HG03108 (cell line): ENCODE measurements at regions not wholly inside any gene's neighbourhood (a gene's known extent, or its start where the extent isn't known, plus 50 kb on each side); places are given as distances from the start of the nearest gene placed in this dataset.
"Not testable (repeated sequence)": the region's sequence is repeated elsewhere in the genome, so short reads cannot be mapped to it uniquely, and the experiment has no call there.

Experiments
- ATAC-seq: cut with Tn5 transposase; IDR thresholded peaks from one replicate; pipeline ENCODE4 v1.9.1; 2021; ENCODE audit warnings: moderate library complexity; ENCODE audit not compliant: unreplicated experiment

DNA sequence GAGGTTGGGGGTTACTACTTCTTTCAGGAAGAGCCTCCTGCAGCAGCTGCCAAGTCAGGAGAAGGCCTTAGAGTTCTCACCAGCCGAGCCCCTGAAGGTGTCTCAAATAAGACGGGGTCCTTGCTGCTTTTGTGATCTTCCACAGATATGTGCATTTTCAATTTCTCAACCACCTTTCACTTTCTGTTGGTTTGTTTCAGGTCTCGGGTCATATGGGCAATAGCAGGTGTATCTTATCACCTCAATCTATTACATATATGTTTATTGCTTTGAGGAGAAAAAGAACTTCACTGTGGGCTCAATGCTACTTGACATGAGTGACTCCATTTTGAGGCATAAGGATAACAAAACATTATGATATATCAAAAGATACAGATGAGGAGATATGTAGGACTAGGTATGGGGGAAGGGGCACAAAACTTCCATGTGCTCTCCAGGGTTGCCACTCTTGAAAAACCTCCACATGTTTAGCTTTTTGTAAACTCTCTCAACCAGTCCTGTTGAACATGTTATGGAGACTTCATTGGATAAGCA, 1171.4 kb upstream of the ADGRL2 start:
- ATAC-seq = no peak

DNA sequence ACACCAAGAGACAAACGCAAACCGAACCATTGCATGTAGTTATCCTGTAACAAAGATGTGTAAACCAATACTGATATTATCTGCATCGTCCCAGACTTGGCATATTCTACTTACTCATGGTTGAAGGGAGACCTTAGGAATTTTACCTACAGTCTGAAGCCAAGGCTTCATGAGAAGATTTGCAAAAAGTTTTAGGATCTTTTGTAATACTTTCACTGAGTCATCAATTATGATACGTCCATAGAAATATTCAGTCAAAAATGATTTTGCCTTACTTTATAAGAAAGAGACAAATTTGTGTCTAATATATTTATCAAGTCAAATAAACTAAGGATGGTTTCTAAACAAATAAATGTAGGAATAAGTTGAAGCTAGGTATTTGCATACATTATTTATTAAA, 1176.1 kb upstream of the ADGRL2 start:
- no peak for ATAC-seq

DNA sequence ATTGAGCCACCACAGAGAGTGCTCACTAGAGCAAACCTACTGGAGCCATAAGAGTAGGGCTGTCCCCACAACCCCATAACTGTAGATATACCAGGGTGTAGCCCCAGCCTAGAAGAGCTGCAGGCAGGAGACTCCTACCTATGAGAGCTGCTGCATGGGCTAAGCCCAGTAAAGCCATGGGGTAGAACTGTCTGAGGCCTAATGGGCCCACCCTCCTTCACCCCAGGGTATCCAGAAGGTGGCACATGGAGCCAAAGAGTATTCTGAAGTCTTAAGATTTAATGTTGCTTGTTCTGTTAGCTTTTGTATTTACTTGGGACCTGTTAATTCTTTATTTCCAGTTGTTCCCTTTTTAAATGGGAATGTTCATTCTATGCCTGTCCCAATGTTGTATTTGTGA, 1193.7 kb upstream of the ADGRL2 start:
- no peak for ATAC-seq

DNA sequence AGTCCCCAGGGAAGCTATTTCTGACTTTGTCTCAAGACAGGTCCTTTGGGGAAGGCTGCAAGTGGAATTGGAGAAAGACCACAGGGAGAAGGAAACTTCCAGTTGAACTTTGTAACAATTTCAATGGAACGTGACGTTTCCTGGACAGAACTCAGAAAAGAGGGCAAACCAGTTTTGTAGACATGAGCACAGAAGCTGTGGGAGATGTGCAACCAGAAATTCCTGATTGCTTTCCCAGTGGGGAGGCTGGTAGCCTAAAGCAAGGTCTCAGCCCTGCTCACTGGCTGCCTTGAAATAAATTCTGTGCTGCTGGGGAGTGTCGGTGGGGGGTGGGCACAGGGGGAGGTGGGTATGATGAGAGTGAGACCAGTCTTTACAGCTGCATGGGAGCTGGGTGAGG, 1206.7 kb upstream of the ADGRL2 start:
- no peak for ATAC-seq

DNA sequence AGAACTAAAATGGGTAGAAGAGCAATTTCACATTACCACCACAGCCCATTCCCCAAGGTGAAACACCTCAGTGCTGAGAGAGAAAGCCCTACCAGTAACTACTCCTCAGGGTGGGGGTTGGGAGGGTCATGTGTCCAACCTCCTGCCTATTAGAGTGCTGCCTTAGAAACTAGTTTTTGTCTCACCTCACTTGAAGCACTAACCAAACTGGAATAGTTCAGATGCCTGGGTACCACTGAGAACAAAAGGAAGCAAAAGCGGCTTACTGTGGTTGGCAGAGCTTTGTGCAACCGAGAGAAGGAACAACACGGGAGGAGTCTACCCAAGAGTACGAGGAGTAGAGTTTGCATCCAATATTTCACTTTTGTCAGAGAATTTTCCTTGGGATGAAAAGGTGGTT, 1207.5 kb upstream of the ADGRL2 start:
- no peak for ATAC-seq

DNA sequence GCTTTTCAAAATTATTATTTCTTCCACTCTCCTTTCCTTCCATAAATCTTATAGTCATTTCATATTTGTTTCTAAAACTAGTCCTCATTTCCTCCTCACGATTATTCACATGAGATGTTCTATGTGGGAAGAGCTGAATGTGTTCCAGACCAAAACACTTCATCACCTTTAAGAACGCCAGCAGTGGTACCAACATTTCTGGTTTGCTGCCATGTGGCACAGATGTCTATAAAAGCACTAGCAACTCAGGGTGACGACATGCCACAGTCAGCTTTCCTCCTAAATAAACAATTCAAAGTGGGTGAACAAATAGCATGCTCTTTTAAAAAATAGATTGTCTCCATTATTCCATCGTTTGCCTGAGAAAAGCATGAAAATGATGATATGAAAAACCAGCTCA, 1217.8 kb upstream of the ADGRL2 start:
- no peak for ATAC-seq

DNA sequence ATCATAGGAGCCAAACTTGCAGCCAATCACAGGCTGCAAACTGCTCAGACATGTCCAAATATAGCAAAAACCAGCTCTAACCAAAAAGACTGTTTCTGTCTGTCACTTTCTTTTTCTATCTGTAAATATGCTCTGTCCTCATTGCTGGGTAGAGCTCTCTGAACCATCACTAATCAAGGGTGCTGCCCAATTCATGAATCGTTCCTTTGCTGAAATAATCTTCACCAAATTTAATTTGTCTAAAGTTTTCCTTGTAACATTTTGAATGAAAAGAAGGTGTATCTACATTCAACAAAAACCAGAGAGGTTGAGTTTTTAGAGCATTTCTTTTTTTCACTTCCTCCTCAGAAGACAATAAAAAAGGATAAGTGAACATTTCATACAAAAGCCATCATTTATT, 1221.7 kb upstream of the ADGRL2 start:
- no peak for ATAC-seq

DNA sequence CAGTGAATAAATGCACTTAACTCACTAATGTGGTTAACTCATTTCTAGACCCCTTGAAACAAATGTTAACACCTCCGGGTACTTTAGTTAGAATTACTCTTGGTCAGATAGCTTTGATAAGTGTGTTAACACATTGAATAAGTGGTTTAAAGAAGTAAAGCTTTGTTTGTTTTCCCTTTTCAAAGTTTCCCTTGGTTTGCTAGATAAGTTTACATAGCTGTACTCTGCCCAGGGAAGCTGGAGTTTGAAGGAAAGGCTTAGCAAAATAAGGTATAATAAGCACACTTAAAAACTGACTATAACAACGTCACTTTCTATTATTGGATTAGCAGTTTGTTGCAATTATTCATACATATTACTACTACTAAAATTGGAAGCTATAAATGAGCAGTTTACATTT, 1233.9 kb upstream of the ADGRL2 start:
- ATAC-seq = no peak

DNA sequence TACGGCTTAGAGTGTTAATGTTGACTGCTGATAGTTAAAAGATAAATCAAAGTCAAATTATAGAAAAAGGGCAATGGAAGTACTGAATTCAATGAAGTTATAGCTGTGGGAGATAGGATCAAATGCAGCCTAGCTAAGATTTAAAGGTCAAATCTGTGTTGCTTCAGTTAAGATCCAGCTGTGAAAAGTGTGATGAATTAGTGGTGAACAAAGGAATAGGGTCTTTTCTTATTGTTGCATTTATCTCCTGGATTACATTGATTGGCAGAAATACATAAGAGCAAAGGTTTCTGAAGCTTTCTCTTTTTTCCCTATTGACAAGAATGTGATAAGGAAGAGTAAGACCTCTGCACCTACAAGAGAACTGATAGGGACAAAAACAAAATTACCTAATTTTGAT, 1234.6 kb upstream of the ADGRL2 start:
- no peak for ATAC-seq

DNA sequence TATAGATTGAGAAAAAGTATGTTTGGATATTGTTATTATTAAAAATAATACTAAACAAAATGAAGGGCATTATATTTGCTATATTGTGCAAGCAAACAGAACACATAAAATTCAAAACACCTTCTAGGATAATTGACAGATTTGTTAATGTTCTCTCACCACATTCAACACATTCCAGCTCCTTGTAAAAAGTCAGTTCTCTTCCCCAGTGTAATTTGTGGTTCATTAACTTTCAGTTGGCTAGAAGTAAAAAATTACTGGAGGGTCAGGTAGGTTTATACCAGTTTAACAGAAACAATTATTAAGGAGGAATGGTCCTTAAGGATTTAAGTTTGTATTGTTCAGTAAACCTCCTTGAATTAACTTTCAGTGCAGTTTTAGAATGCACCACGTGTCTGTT, 1235.3 kb upstream of the ADGRL2 start:
- ATAC-seq = no peak

DNA sequence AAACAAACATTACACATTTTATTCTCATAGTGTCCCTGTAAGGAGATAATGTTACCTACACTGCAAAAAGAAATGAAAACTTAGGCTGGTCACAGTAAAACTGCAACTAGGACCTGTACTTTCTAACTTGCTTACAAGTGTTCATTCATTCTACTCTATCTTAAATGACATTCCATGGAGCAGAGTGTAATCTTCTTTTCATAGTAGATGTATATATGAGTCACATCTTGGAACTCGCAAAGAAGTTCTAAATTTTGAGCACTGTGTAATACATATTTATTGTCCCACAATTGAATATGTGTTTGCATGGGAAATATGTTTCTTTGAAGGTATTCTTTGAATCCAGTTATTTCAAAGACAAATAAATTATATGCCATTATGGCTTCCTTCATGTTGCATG, 1258.5 kb upstream of the ADGRL2 start:
- no peak for ATAC-seq

DNA sequence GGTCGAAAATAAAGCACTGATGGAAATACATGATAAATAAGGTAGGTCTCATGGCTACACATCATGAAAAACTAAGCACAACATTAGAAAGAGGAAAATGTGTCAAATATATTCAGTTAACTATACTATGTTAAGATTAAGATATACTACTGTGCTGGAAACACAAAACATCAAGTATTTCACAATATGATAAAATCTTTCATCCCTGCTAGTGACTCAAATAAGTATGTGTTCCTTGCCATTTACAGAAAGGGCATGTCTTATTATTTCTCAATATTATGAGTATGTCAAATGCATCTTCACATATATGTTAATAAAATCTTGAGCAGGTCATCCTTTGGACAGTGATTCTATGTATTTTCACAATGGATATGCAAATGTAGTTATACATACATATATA, 1260.1 kb upstream of the ADGRL2 start:
- ATAC-seq = no peak

DNA sequence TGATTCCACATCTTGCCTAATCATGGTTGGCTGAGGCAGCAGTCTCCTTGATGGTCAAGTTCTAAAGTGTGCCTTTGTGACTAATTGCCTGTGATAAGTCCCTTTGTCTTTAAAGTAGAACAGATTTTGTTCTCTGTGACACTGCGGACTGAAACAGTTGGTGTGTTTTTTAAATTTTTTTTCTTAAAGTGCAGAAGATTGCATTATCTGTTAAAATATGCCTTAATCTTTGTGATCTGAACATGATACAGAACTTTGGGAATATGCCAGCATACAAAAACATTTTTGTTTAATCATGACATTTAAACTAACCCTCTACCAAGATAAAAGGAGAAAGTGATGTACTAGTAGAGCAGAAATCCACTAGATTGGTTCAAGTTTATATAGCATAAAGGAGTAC, 1260.6 kb upstream of the ADGRL2 start:
- no peak for ATAC-seq

DNA sequence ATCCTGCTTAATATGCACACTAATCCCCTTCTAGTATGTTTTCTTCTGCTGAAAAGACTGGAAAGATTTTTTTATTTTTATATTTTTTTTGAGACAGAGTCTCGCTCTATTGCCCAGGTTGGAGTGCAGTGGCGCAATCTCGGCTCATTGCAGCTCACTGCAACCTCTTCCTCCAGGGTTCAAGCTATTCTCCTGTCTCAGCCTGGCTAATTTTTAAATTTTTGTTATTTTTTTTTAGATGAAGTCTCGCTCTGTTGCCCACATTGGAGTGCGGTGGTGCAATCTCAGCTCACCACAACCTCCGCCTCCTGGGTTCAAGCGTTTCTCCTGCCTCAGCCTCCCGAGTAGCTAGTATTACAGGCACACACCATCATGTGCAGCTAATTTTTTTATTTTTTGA, 1261.4 kb upstream of the ADGRL2 start:
- not testable (repeated sequence) for ATAC-seq

DNA sequence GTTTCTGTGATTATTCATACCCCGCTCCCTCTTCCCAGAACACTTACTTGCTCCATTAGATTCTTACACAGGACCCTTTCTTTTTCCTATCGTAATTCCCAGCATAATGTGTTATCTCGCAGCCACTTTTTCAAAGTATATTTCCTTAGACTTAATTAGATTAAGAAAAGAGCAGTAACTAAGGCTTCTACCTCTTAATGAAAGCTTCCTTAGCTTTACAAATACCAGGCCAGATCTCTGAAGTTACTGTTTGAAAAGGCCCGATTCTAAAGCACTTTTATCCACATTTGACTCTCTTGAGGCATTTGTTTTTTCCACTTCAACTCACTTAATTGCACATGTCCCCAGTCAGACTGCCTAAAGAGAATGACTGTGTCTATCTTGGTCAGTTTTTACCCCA, 1264.3 kb upstream of the ADGRL2 start:
- ATAC-seq = no peak

DNA sequence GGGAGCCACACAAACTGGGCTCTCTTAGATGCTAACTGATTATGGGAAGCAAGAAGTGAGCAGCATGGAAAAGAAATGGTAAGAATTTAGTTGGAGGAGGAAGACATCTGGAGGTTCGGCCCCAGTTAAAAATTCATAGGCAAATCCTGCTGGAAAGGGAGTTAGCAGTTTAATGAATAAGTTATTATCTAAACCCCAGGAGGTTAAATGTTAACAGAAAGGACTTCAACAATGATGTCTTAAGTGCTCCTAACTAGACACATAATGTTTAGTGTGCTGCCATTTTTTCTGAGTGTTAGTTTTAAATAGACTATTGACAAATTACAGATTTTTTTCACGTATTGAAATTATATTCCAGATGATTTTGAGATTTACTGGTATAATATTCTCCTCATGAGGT, 1265.3 kb upstream of the ADGRL2 start:
- no peak for ATAC-seq

DNA sequence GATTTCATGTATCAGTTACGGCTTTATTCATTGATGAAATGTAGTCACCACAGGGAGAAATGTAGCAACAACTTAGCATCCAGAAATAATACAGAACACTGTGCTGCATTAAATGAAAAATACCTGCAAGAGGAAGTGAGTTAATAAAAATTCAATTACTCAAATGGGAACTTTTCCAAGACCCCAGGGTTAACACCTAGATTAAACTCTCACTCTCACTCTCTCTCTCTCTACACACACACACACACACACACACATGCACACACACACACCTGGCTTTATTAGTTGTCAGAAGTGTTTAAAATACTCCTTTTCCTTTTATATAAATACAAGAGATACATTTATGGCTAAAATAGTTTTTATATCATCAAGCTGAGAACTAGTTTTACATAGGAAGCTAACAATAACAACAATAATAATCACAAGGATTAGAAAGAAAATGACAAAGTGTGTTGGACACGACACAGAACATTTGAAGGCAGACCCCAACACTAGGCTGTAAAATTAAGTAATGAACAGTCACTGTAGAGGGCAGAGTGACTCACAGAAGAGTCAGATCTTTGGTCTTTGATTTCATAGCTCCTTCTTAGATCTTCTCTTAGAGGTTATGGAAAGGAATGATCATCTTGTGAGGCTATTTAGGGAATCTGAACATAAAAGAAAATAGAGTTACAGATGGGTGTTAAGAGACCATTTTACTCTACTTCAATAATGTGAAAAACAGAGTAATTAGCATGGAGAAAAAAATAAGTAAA, 1266.0 kb upstream of the ADGRL2 start:
- ATAC-seq = no peak

DNA sequence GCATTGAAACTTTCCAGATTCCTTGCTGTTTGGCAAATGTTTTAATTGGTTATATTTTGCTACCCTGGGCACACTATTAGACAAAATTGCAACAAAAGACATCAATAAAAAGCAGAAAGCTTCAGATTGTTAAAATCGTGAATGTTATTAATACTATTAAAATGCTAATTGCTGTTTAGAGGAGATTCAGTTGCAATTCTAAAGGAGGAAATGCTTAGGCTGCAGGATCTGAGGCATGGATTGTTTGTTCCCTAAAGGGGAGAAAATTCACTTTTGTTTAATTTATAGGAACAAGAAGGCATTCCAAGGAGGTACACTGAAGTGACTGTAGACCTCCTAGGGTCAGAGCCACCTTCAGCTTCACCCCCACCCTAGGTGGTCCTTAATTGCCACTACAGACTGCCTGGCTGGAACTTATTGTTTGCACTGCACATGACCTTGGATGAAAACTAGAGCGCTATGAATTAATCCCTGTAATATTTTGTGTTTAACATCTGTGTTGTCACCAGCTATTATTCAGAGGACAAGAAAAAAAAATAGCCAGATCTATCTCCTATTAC, 1266.9 kb upstream of the ADGRL2 start:
- ATAC-seq = no peak

DNA sequence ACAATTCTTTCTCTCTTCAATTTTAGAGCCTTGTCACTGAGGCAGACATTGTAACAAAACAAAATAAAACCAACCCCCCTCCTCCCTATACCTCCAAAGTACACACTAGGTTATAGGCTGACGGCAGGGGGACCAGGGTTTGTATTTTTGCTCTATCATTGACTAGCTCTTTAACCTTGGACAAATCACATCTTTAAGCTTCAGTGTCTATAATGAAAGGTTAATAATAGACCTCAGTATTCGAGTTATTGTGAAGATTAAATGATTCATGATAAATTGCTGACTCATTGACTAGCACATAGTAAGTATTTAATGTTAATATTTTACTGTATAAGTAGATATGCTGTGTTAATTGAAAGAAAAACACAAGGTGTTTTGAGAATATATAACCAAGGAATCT, 1267.6 kb upstream of the ADGRL2 start:
- ATAC-seq = no peak

DNA sequence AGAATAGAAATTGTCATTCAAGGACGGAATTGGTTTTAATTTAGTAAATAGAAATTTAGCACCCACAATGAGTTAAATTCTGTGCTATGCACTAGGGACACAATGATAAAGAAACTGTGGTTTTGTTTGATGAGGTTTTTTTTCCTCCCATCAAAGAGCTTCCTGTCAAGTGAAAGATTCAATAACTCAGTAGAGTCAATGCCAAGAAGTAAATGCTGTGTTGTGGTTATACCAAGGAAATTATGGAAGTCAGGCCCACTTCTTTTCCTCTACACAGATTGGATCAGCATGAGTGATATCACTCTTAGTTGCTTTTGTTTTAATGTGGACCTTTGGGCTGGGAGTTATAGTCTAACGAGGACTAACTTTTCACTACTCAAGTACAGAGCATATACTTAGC, 1269.6 kb upstream of the ADGRL2 start:
- ATAC-seq = no peak

DNA sequence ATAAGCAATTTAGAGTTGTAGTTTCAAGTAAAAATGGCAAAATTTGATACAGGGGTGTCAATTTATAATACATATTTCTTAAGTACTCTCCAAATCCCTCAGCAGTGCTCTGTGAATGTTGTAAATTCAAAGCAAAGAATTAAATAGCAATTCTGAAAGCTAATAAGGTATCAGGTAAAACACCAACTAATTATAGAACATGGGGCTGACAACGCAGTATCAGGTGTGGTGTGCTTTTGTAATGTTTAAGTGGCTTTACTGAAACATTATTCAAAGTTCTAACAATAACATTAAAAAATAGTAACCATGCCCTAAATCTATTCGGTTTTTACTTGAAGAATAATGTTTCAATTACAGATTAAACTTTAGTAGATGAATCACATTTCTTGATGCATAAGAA, 1271.2 kb upstream of the ADGRL2 start:
- no peak for ATAC-seq

DNA sequence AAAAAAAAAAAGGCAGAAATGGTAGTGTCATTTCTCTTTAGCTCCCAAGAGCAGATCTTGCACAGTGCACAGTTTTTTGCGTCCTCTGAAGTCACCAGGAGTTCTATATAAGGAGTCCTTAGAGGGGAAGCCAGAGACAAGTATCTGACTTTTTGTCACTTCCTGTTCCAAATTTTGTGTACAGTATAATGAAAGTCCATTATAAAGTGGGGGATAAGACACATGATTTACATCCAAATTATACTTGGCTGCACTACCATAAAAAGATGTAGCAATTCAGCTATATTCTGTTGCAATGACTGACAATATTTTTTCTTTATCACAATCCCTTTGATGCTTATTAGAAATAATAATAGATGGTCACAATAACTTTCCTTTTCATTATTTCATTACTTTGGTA, 1276.9 kb upstream of the ADGRL2 start:
- ATAC-seq = no peak

DNA sequence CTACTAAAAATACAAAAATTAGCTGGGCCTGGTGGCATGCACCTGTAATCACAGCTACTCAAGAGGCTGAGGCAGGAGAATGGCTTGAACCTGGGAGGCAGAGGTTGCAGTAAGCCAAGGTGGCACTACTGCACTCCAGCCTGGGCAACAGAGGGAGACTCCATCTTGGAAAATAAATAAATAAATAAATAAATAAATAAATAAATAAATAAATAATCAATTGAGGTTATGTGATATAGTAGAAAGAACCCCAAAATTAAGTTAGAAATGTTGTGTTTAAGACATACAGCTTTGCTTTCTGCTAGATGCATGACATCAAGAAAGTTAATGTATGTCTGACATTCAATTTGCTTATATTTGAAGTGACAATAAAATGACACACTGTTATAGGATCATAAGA, 1277.7 kb upstream of the ADGRL2 start:
- ATAC-seq = not testable (repeated sequence)
